RWPE1 (cell line): ENCODE measurements at regions not wholly inside any gene's neighbourhood (a gene's known extent, or its start where the extent isn't known, plus 50 kb on each side); places are given as distances from the start of the nearest gene placed in this dataset.

Source experiments
- CTCF ChIA-PET: fragments of 350-600 bp; sonication (Branson Sonifier 250); formaldehyde crosslinking; extraction: SDS; loops from one replicate; lab custom pipeline; 2021; lab: Yijun Ruan, JAX
- POLR2A ChIA-PET: fragments of 400-600 bp; formaldehyde crosslinking; extraction: SDS; loops from one replicate; lab custom pipeline; 2020; ENCODE audit warnings: antibody characterized with exemption; ENCODE audit not compliant: low non-redundant PET; lab: Yijun Ruan, JAX
- DNase-seq: peaks from one replicate; pipeline ENCODE4 v3.0.0; 2012; ENCODE audit warnings: low spot score
- H3K27ac ChIP-seq: fragments of 450-650 bp; 2 replicates; pipeline ENCODE4 v1.5.1; 2017
- CTCF ChIP-seq: fragments of 450-650 bp; conservative IDR thresholded peaks from 2 replicates; pipeline ENCODE4 v1.5.1; 2017; ENCODE audit warnings: low read depth, mild to moderate bottlenecking

- H3K27ac ChIP-seq, result no peak overlapping the region
- ChIA-PET CTCF (no interaction called here), POLR2A (no interaction called here)
- TF ChIP-seq CTCF, result no peak
- no peak for DNase-seq
Measured at GRCh38 chr3:8233938-8234337, 267.7 kb upstream of the LMCD1 start.

DNA sequence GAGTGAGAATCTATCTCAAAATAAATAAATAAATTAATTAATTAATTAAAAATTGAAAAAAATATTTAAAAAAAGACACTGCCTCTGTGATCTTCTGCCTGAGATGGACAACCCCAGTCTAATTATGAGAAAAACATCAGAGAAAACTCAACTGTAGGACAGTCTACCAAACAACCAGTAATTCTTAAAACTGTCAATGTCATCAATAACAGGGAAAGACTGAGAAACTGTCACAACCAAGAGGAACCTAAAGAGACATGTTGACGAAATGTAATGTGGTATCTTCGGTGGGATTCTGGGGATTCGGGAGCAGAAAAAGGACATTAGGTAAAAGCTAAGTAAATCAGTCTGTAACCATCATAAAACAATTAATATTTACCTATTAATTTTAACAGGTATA lies 265.4 kb upstream of the LMCD1 start:
- POLR2A ChIA-PET, result no interaction called here
- no peak for DNase-seq
- no peak for TF ChIP-seq CTCF
- H3K27ac ChIP-seq, result no peak overlapping the region
- CTCF ChIA-PET, result no interaction called here

GRCh38 chr3:8237893-8238292 lies 263.7 kb upstream of the LMCD1 start:
- DNase-seq, result no peak
- POLR2A ChIA-PET, result no interaction called here
- no peak for TF ChIP-seq CTCF
- CTCF ChIA-PET, result no interaction called here
- no peak overlapping the region for H3K27ac ChIP-seq

- DNase-seq, result no peak
- ChIA-PET CTCF (no interaction called here), POLR2A (no interaction called here)
- TF ChIP-seq CTCF, result no peak
- H3K27ac ChIP-seq, result no peak overlapping the region
Measured at GRCh38 chr3:8238432-8238831, 263.2 kb upstream of the LMCD1 start.

DNA sequence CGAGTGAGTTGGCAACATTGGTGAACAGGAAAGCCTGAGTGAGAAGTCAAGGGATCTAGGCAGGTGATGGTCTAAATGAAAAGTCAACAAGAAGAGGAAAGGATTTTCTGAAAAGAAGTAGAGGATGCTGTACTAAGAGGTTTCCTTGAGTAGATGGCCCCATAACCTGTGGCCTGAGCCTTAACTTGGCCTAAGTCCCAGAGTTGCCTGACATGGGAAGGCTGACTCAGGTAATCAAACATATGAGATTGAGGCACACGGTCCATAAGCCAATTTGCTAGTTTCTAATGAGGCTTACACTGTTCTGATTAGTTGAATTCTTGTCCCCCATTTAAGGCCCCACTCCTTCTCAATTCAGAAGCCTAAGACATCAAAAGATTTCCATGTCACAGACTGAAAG lies 262.5 kb upstream of the LMCD1 start:
- TF ChIP-seq CTCF, result no peak
- POLR2A ChIA-PET, result no interaction called here
- no peak overlapping the region for H3K27ac ChIP-seq
- DNase-seq, result no peak
- CTCF ChIA-PET, result interaction anchor here (0.6 kb wide), 1 partner anchor 139 kb away, joined by 3 read pairs; no protein-coding TSS in a partner anchor

DNA sequence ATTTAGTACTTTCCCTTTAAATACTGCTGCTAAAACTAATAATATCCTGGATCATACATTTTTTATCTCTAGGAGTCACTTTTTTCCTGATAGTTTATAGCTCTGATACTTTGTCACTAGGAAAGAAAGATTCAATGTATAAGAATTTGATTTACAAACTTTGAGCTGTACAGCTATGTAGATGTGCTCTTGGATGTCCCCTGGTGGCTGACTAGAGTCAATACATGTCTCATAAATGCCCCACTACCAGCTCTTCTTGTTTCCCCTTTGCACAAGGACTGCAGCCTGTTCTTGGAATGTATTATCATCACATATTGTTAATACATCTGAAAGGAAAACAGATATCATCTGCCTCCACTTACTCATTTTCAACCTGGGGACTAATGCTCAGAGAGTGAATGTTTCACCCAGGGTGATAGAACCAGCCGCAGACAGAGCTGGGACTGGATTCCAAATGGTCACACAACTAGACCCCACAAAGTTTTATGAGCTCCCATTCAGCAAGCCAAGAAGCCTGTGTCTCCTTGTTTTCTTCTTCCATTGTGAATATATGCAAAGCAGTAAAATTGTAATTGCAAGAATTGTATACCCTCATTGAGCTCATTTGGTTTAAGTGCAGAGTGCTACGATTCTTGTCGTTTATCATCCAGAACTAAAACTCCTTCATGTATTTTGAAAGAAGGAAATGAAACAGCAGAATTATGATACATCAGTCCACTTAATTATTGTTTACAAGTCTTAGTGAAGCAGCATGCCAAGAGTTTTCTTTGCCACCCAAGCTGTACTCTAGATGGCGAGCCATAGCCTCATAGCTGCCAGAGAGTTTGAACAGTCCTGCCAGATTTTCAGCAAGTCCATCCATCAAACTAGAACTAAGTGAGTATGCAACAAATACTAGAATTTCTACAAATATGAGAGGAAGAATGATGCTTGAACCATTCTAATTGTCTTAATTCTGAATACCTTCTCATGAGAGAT lies 261.6 kb upstream of the LMCD1 start:
- ChIA-PET POLR2A (no interaction called here), CTCF (interaction anchor here (0.6 to 0.7 kb wide), 2 partner anchors 140 to 234 kb away, joined by 3 to 4 read pairs; no protein-coding TSS in a partner anchor)
- DNase-seq, result peak; percentile 1
- peak; percentile 78 for TF ChIP-seq CTCF
- no peak overlapping the region for H3K27ac ChIP-seq
